ENCODE measurements at regions not wholly inside any gene's neighbourhood (a gene's known extent, or its start where the extent isn't known, plus 50 kb on each side); places are given as distances from the start of the nearest gene placed in this dataset.
A peak's percentile ranks its signal among the peaks of the same experiment; 100 is the strongest.
"Not testable (repeated sequence)": the region's sequence is repeated elsewhere in the genome, so short reads cannot be mapped to it uniquely, and the experiment has no call there.

DNA sequence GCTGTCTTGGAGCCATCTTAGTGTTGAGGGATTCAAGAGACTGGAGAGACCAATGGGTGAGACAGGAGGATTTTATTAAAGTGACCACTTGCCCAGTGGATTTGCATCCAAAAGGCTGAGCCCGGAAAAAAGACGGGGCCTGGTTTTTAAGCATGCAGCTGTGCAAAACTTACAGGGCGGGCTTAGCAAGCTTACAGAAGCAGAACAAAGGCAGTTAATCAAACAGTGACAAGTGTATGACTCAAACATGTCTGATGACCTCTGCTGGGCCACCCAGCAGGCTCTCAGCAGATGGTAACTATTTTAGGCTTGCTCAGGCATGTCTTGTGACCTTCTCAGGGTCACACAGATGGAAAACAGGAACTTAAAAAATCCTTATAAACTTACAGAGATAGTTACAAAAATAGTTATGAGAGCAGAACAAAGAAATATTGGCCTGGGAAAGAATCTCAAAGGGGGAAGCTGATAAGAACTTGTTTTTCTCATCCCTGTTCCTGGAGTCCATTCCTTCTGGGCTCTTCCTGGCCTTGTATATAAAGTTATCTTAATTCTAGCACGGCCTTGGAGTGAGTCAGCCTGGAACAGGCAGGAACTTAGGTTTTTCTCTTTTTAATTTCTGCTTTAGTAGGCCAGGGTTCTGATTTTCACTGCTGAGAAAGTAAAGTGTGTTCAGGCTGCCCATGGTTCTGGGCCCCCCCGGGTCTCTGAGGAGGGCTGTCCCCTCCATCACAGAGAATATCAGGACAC, 141.3 kb downstream of the CCDC74A start:
- peak; percentile 62 for FAIRE-seq
- Histone ChIP-seq H3K4me1 (replicated peaks in 1 of 2; ENCODE audit: control insufficient read depth in 2 of 2, insufficient read depth in 2 of 2, low read length in 2 of 2) (peaks cover 14 to 31% of the 10 kb centered on the region in 2 experiments; a peak in 4 of 5 replicates), H3K27ac (ENCODE audit: extremely low read depth, low read depth, low read length) (peak overlapping the region; percentile 80), H2AFZ (ENCODE audit: low read depth, low read length) (peak overlapping the region; percentile 58), H3K9ac (ENCODE audit: insufficient read depth in 1 of 2, low read depth in 2 of 2, low read length in 2 of 2) (peak overlapping the region in 1 of 2 experiments; percentile 26; a peak in 2 of 4 replicates)
- H3K4me3 ChIP-seq; in situ Hi-C loops (cut with MboI); H3K9me1 ChIP-seq (ENCODE audit: control insufficient read depth, insufficient read depth, low read length); BruUV-seq (replicated peaks); H3K79me2 ChIP-seq (ENCODE audit: control insufficient read depth, insufficient read depth, low read length); H3K27me3 ChIP-seq (ENCODE audit: control insufficient read depth in 2 of 2, insufficient read depth in 2 of 2, low read length in 2 of 2); H4K20me1 ChIP-seq (replicated peaks; ENCODE audit: control insufficient read depth, insufficient read depth, low read length); ATAC-seq; H3K9me3 ChIP-seq (replicated peaks; ENCODE audit: control insufficient read depth, insufficient read depth, low read depth, low read length); CTCF ChIA-PET (ENCODE audit: low intra/inter-chr PET ratio); H3K4me2 ChIP-seq (ENCODE audit: insufficient read depth, low read length); intact Hi-C loops (cut with micrococcal nuclease); POLR2A ChIA-PET; H3K36me3 ChIP-seq (ENCODE audit: control insufficient read depth, insufficient read depth, low read length); TF ChIP-seq TEAD4 (CRISPR knock-in tag; IDR thresholded peaks at IDR 0.05; ENCODE audit: borderline replicate concordance): not testable (repeated sequence)
- DNase-seq (ENCODE audit: extremely low read depth in 1 of 4, low spot score in 3 of 4), result peak; percentile 44 to 90 (median 55)
- WGBS (ENCODE audit: insufficient coverage, low coverage, missing lambda C conversion rate), result 3% methylated on average over 5 of the region's 5 CpGs
- TF ChIP-seq POLR2AphosphoS5 (IDR thresholded peaks at IDR 0.05; ENCODE audit: control insufficient read depth, insufficient read depth, low read depth, low read length) (0 out of 2 replicates have a peak, but pooled peaks have one; percentile 45), ELF1 (tag; IDR thresholded peaks at IDR 0.05) (peak; percentile 30; the same call in 1 of the 2 replicates), CBX3 (IDR thresholded peaks at IDR 0.05; ENCODE audit: borderline replicate concordance in 1 of 2, low read length in 2 of 2) (peak in 1 of 2 experiments; percentile 79; a peak in 1 of 3 replicates), ZFX (CRISPR knock-in tag; IDR thresholded peaks at IDR 0.05) (peak; percentile 50; the same call in 1 of the 2 replicates), TEAD4 (IDR thresholded peaks at IDR 0.05; ENCODE audit: low read length) (peak; percentile 70; the same call in 1 of the 2 replicates), ESRRA (IDR thresholded peaks at IDR 0.05; ENCODE audit: borderline replicate concordance, low read depth) (peak; percentile 92), ZKSCAN8 (CRISPR knock-in tag; IDR thresholded peaks at IDR 0.05) (0 out of 2 replicates have a peak, but pooled peaks have one; percentile 38), SMARCE1 (IDR thresholded peaks at IDR 0.05) (peak; percentile 41; the same call in 1 of the 2 replicates), MAZ (CRISPR knock-in tag; conservative IDR thresholded peaks at IDR 0.05 in 1 of 2, IDR thresholded peaks at IDR 0.05 in 1 of 2) (peak in 1 of 2 experiments; percentile 47; a peak in 2 of 4 replicates), TAL1 (IDR thresholded peaks at IDR 0.05) (peak; percentile 47; the same call in 1 of the 2 replicates), FOSL1 (tag; conservative IDR thresholded peaks at IDR 0.05) (peak; percentile 96)
- TF ChIP-seq, protein P1, sequence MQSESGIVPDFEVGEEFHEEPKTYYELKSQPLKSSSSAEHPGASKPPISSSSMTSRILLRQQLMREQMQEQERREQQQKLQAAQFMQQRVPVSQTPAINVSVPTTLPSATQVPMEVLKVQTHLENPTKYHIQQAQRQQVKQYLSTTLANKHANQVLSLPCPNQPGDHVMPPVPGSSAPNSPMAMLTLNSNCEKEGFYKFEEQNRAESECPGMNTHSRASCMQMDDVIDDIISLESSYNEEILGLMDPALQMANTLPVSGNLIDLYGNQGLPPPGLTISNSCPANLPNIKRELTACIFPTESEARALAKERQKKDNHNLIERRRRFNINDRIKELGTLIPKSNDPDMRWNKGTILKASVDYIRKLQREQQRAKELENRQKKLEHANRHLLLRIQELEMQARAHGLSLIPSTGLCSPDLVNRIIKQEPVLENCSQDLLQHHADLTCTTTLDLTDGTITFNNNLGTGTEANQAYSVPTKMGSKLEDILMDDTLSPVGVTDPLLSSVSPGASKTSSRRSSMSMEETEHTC (IDR thresholded peaks at IDR 0.05), result peak; percentile 73; the same call in 1 of the 2 replicates
- TF ChIP-seq, protein P2, sequence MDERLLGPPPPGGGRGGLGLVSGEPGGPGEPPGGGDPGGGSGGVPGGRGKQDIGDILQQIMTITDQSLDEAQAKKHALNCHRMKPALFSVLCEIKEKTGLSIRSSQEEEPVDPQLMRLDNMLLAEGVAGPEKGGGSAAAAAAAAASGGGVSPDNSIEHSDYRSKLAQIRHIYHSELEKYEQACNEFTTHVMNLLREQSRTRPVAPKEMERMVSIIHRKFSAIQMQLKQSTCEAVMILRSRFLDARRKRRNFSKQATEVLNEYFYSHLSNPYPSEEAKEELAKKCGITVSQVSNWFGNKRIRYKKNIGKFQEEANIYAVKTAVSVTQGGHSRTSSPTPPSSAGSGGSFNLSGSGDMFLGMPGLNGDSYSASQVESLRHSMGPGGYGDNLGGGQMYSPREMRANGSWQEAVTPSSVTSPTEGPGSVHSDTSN (CRISPR knock-in tag; IDR thresholded peaks at IDR 0.05; ENCODE audit: low read depth), result peak; percentile 66
- TF ChIP-seq, protein P2 (tag; conservative IDR thresholded peaks at IDR 0.05; ENCODE audit: low read depth), result peak; percentile 94
- TF ChIP-seq, protein P3, sequence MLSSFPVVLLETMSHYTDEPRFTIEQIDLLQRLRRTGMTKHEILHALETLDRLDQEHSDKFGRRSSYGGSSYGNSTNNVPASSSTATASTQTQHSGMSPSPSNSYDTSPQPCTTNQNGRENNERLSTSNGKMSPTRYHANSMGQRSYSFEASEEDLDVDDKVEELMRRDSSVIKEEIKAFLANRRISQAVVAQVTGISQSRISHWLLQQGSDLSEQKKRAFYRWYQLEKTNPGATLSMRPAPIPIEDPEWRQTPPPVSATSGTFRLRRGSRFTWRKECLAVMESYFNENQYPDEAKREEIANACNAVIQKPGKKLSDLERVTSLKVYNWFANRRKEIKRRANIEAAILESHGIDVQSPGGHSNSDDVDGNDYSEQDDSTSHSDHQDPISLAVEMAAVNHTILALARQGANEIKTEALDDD (IDR thresholded peaks at IDR 0.05), result 0 out of 2 replicates have a peak, but pooled peaks have one; percentile 31

Measured in K562 (cell line).